Activated T-helper 17 cell treated with anti-CD3 and anti-CD28 coated beads, Interleukin-2, amount 50 U/mL, for 72 hours (primary cell): ENCODE measurements at regions not wholly inside any gene's neighbourhood (a gene's known extent, or its start where the extent isn't known, plus 50 kb on each side); places are given as distances from the start of the nearest gene placed in this dataset.

Experiments used
- ATAC-seq: fragments of 150-1000 bp; cut with Tn5 transposase; replicated peaks from 2 replicates; pipeline ENCODE4 v1.10.0; 2021; ENCODE audit warnings: mild to moderate bottlenecking, moderate library complexity
- H3K27ac Mint-ChIP-seq: one replicate; pipeline ENCODE4 v1.8.0; 2022; ENCODE audit warnings: mixed read lengths
- H3K27me3 Mint-ChIP-seq: one replicate; pipeline ENCODE4 v1.8.0; 2022; ENCODE audit warnings: mixed read lengths
- H3K36me3 Mint-ChIP-seq: one replicate; pipeline ENCODE4 v1.8.0; 2022; ENCODE audit warnings: low read depth, mild to moderate bottlenecking, mixed read lengths
- H3K4me1 Mint-ChIP-seq: one replicate; pipeline ENCODE4 v1.8.0; 2022; ENCODE audit warnings: mixed read lengths
- H3K4me3 Mint-ChIP-seq: one replicate; pipeline ENCODE4 v1.8.0; 2022; ENCODE audit warnings: mild to moderate bottlenecking, mixed read lengths
- H3K9me3 Mint-ChIP-seq: one replicate; pipeline ENCODE4 v1.8.0; 2022; ENCODE audit warnings: mixed read lengths

GRCh38 chr6:119614138-119614537 lies 264.6 kb upstream of the MAN1A1 start:
- no peak for ATAC-seq
- no peak overlapping the region for H3K4me3 Mint-ChIP-seq
- no peaks in the 10 kb centered on the region for H3K27me3 Mint-ChIP-seq

GRCh38 chr6:119612911-119613381 lies 263.4 kb upstream of the MAN1A1 start:
- no peak overlapping the region for H3K4me3 Mint-ChIP-seq
- no peak for ATAC-seq

More at GRCh38 chr6:119614138-119614537, 264.6 kb upstream of the MAN1A1 start:
- Mint-ChIP-seq H3K27ac (no peak overlapping the region), H3K36me3 (no peaks in the 10 kb centered on the region), H3K9me3 (no peaks in the 10 kb centered on the region), H3K4me1 (peaks cover 8% of the 10 kb centered on the region)

GRCh38 chr6:119612176-119612891 lies 262.8 kb upstream of the MAN1A1 start:
- no peak for ATAC-seq
- no peaks in the 10 kb centered on the region for H3K27me3 Mint-ChIP-seq
- peaks cover 8% of the 10 kb centered on the region for H3K4me1 Mint-ChIP-seq
- no peaks in the 10 kb centered on the region for H3K9me3 Mint-ChIP-seq
- no peak overlapping the region for H3K4me3 Mint-ChIP-seq
- no peaks in the 10 kb centered on the region for H3K36me3 Mint-ChIP-seq
- H3K27ac Mint-ChIP-seq, result no peak overlapping the region

More at GRCh38 chr6:119612911-119613381, 263.4 kb upstream of the MAN1A1 start:
- Mint-ChIP-seq H3K4me1 (peaks cover 8% of the 10 kb centered on the region), H3K36me3 (no peaks in the 10 kb centered on the region), H3K9me3 (no peaks in the 10 kb centered on the region), H3K27ac (no peak overlapping the region), H3K27me3 (no peaks in the 10 kb centered on the region)

- Mint-ChIP-seq H3K9me3 (no peaks in the 10 kb centered on the region), H3K4me3 (no peak overlapping the region), H3K27ac (no peak overlapping the region), H3K4me1 (peaks cover 8% of the 10 kb centered on the region), H3K36me3 (no peaks in the 10 kb centered on the region), H3K27me3 (no peaks in the 10 kb centered on the region)
- ATAC-seq, result no peak
Observed at GRCh38 chr6:119610754-119611153, 261.2 kb upstream of the MAN1A1 start.

- Mint-ChIP-seq H3K4me1 (peaks cover 8% of the 10 kb centered on the region), H3K36me3 (no peaks in the 10 kb centered on the region), H3K27me3 (no peaks in the 10 kb centered on the region), H3K27ac (no peak overlapping the region), H3K9me3 (no peaks in the 10 kb centered on the region), H3K4me3 (no peak overlapping the region)
- ATAC-seq, result no peak
Observed at GRCh38 chr6:119610265-119610664, 260.7 kb upstream of the MAN1A1 start.

- H3K9me3 Mint-ChIP-seq, result no peaks in the 10 kb centered on the region
- H3K27ac Mint-ChIP-seq, result no peak overlapping the region
- ATAC-seq, result no peak
- H3K4me1 Mint-ChIP-seq, result peaks cover 8% of the 10 kb centered on the region
- H3K36me3 Mint-ChIP-seq, result no peaks in the 10 kb centered on the region
- no peaks in the 10 kb centered on the region for H3K27me3 Mint-ChIP-seq
- no peak overlapping the region for H3K4me3 Mint-ChIP-seq
Observed at GRCh38 chr6:119609865-119610264, 260.3 kb upstream of the MAN1A1 start.

GRCh38 chr6:119608994-119609393 lies 259.4 kb upstream of the MAN1A1 start:
- ATAC-seq, result no peak
- Mint-ChIP-seq H3K4me1 (peaks cover 8% of the 10 kb centered on the region), H3K27ac (no peak overlapping the region), H3K27me3 (no peaks in the 10 kb centered on the region), H3K4me3 (no peak overlapping the region), H3K36me3 (no peaks in the 10 kb centered on the region), H3K9me3 (no peaks in the 10 kb centered on the region)

- Mint-ChIP-seq H3K27me3 (no peaks in the 10 kb centered on the region), H3K27ac (no peak overlapping the region), H3K4me1 (no peaks in the 10 kb centered on the region)
Observed at GRCh38 chr6:119604124-119604523, 254.6 kb upstream of the MAN1A1 start.

GRCh38 chr6:119603501-119603900 lies 253.9 kb upstream of the MAN1A1 start:
- no peak overlapping the region for H3K4me3 Mint-ChIP-seq
- no peak for ATAC-seq
- H3K9me3 Mint-ChIP-seq, result no peaks in the 10 kb centered on the region
- no peaks in the 10 kb centered on the region for H3K27me3 Mint-ChIP-seq
- no peak overlapping the region for H3K27ac Mint-ChIP-seq
- no peaks in the 10 kb centered on the region for H3K36me3 Mint-ChIP-seq
- H3K4me1 Mint-ChIP-seq, result no peaks in the 10 kb centered on the region

More at GRCh38 chr6:119604124-119604523, 254.6 kb upstream of the MAN1A1 start:
- no peak for ATAC-seq
- Mint-ChIP-seq H3K4me3 (no peak overlapping the region), H3K9me3 (no peaks in the 10 kb centered on the region), H3K36me3 (no peaks in the 10 kb centered on the region)

- no peaks in the 10 kb centered on the region for H3K9me3 Mint-ChIP-seq
- H3K4me1 Mint-ChIP-seq, result no peaks in the 10 kb centered on the region
- H3K27ac Mint-ChIP-seq, result no peak overlapping the region
- H3K27me3 Mint-ChIP-seq, result no peaks in the 10 kb centered on the region
- no peaks in the 10 kb centered on the region for H3K36me3 Mint-ChIP-seq
- no peak overlapping the region for H3K4me3 Mint-ChIP-seq
- no peak for ATAC-seq
Observed at GRCh38 chr6:119602215-119603178, 252.9 kb upstream of the MAN1A1 start.

GRCh38 chr6:119598883-119599282 lies 249.3 kb upstream of the MAN1A1 start:
- no peak overlapping the region for H3K27ac Mint-ChIP-seq
- no peak overlapping the region for H3K4me3 Mint-ChIP-seq
- H3K9me3 Mint-ChIP-seq, result no peaks in the 10 kb centered on the region
- H3K27me3 Mint-ChIP-seq, result no peaks in the 10 kb centered on the region
- H3K4me1 Mint-ChIP-seq, result no peaks in the 10 kb centered on the region
- H3K36me3 Mint-ChIP-seq, result no peaks in the 10 kb centered on the region
- no peak for ATAC-seq

- Mint-ChIP-seq H3K27ac (no peak overlapping the region), H3K4me1 (no peaks in the 10 kb centered on the region), H3K9me3 (no peaks in the 10 kb centered on the region), H3K4me3 (no peak overlapping the region), H3K27me3 (peaks cover 3% of the 10 kb centered on the region), H3K36me3 (no peaks in the 10 kb centered on the region)
- no peak for ATAC-seq
Observed at GRCh38 chr6:119594907-119595306, 245.3 kb upstream of the MAN1A1 start.

GRCh38 chr6:119591235-119591634 lies 241.7 kb upstream of the MAN1A1 start:
- no peak overlapping the region for H3K27ac Mint-ChIP-seq
- no peak overlapping the region for H3K4me3 Mint-ChIP-seq
- no peaks in the 10 kb centered on the region for H3K36me3 Mint-ChIP-seq
- no peaks in the 10 kb centered on the region for H3K9me3 Mint-ChIP-seq
- ATAC-seq, result no peak
- H3K4me1 Mint-ChIP-seq, result no peaks in the 10 kb centered on the region
- H3K27me3 Mint-ChIP-seq, result peaks cover 5% of the 10 kb centered on the region

GRCh38 chr6:119590066-119590465 lies 240.5 kb upstream of the MAN1A1 start:
- H3K4me3 Mint-ChIP-seq, result no peak overlapping the region
- H3K27ac Mint-ChIP-seq, result no peak overlapping the region
- H3K9me3 Mint-ChIP-seq, result no peaks in the 10 kb centered on the region
- no peaks in the 10 kb centered on the region for H3K36me3 Mint-ChIP-seq
- ATAC-seq, result no peak
- no peaks in the 10 kb centered on the region for H3K4me1 Mint-ChIP-seq
- peaks cover 5% of the 10 kb centered on the region for H3K27me3 Mint-ChIP-seq

GRCh38 chr6:119587537-119587936 lies 238.0 kb upstream of the MAN1A1 start:
- no peaks in the 10 kb centered on the region for H3K9me3 Mint-ChIP-seq
- peak; percentile 24 for ATAC-seq
- H3K27ac Mint-ChIP-seq, result no peak overlapping the region
- H3K4me1 Mint-ChIP-seq, result no peaks in the 10 kb centered on the region
- no peaks in the 10 kb centered on the region for H3K36me3 Mint-ChIP-seq
- H3K27me3 Mint-ChIP-seq, result peaks cover 5% of the 10 kb centered on the region
- H3K4me3 Mint-ChIP-seq, result no peak overlapping the region
